T-helper 1 cell treated with Interleukin-12 subunit alpha and Interleukin-12 subunit beta and Interleukin-4 antibody, amounts not matched to agents 30 μg/mL and 1 μg/mL, for 36 hours (primary cell): ENCODE measurements at regions not wholly inside any gene's neighbourhood (a gene's known extent, or its start where the extent isn't known, plus 50 kb on each side); places are given as distances from the start of the nearest gene placed in this dataset.

ENCODE experiments used
- H3K27ac Mint-ChIP-seq: one replicate; pipeline ENCODE4 v1.8.0; 2021; ENCODE audit warnings: mild to moderate bottlenecking, mixed read lengths
- H3K27me3 Mint-ChIP-seq: one replicate; pipeline ENCODE4 v1.8.0; 2021; ENCODE audit warnings: low read depth, mixed read lengths
- H3K36me3 Mint-ChIP-seq: one replicate; pipeline ENCODE4 v1.8.0; 2021; ENCODE audit warnings: low read depth, mixed read lengths
- H3K4me1 Mint-ChIP-seq: one replicate; pipeline ENCODE4 v1.8.0; 2021; ENCODE audit warnings: low read depth, mixed read lengths
- H3K4me3 Mint-ChIP-seq: one replicate; pipeline ENCODE4 v1.8.0; 2021; ENCODE audit warnings: mild to moderate bottlenecking, moderate library complexity, mixed read lengths
- H3K9me3 Mint-ChIP-seq: one replicate; pipeline ENCODE4 v1.8.0; 2021; ENCODE audit warnings: mixed read lengths

- Mint-ChIP-seq H3K4me1 (no peaks in the 10 kb centered on the region), H3K27ac (no peak overlapping the region), H3K9me3 (peaks cover 5% of the 10 kb centered on the region), H3K27me3 (peaks cover 5% of the 10 kb centered on the region), H3K4me3 (no peak overlapping the region), H3K36me3 (no peaks in the 10 kb centered on the region)
Measured at GRCh38 chr5:71978216-71978615, 129.1 kb upstream of the MAP1B start.

DNA sequence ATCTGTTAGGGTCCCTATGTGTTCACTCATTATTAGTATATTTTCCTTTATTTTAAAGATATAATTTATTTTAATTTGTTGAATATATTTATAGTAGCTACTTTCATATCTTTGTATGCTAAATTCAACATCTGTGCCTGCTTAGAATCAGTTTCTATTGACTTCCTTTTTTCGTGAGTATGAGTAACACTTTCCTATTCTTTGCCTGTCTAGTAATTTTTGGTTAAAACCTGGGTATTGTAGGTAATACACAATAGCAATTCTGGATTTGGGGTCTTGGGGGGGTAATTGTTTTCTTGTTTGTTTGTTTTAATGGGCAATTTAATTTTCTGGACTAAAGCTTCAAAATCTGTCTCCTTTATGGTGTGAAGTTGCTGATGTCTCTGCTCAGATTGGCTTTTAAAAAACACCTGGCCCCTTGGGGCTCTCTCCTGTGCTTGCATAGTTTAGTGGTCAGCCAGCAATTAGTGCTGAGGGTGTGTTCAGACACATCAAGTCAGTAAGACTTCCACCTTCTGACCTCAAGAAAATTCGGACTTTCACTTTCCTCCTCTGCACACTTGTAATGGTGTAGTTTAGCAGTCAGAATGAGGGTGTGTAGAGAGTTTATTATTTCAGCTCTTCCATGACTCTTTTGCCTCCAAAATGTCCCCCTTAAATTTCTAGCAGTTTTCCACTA is 124.4 kb upstream of the MAP1B start:
- H3K4me3 Mint-ChIP-seq = no peak overlapping the region
- H3K9me3 Mint-ChIP-seq = peaks cover 8% of the 10 kb centered on the region
- no peaks in the 10 kb centered on the region for H3K36me3 Mint-ChIP-seq
- H3K4me1 Mint-ChIP-seq = no peaks in the 10 kb centered on the region
- H3K27me3 Mint-ChIP-seq = no peaks in the 10 kb centered on the region
- no peak overlapping the region for H3K27ac Mint-ChIP-seq

GRCh38 chr5:71986101-71986500 is 121.2 kb upstream of the MAP1B start:
- Mint-ChIP-seq H3K27ac (no peak overlapping the region), H3K27me3 (peaks cover 4% of the 10 kb centered on the region), H3K9me3 (peaks cover 8% of the 10 kb centered on the region), H3K4me3 (no peak overlapping the region), H3K4me1 (no peaks in the 10 kb centered on the region), H3K36me3 (no peaks in the 10 kb centered on the region)

- Mint-ChIP-seq H3K27ac (no peak overlapping the region), H3K4me1 (no peaks in the 10 kb centered on the region), H3K36me3 (no peaks in the 10 kb centered on the region), H3K27me3 (peaks cover 4% of the 10 kb centered on the region), H3K9me3 (no peaks in the 10 kb centered on the region), H3K4me3 (no peak overlapping the region)
Measured at GRCh38 chr5:71988808-71989207, 118.5 kb upstream of the MAP1B start.

- Mint-ChIP-seq H3K27ac (no peak overlapping the region), H3K4me1 (no peaks in the 10 kb centered on the region), H3K9me3 (no peaks in the 10 kb centered on the region), H3K36me3 (no peaks in the 10 kb centered on the region), H3K4me3 (no peak overlapping the region), H3K27me3 (peaks cover 4% of the 10 kb centered on the region)
Measured at GRCh38 chr5:71993600-71993999, 113.7 kb upstream of the MAP1B start.

DNA sequence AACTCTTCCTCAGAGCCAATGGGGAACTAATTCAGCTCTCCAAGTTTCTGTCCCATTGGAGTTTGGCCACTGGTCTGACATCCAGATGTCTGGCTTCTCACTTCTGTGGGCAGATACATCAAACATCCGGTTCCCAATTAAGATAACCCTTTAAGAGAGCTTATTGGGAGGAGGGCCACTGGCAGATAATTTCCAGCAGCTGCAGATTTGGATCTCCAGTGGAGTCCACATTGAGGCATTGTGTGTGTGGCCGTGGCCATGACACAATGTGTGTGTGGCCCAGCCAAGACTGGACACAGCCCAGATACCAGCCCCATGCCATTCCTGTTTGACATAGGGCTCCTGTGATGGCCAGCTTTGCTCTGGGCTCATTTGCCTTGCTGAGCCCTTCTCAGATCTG is 110.5 kb upstream of the MAP1B start:
- Mint-ChIP-seq H3K9me3 (no peaks in the 10 kb centered on the region), H3K4me1 (no peaks in the 10 kb centered on the region), H3K27ac (no peak overlapping the region), H3K36me3 (no peaks in the 10 kb centered on the region), H3K4me3 (no peak overlapping the region), H3K27me3 (no peaks in the 10 kb centered on the region)

GRCh38 chr5:71998746-71999145 is 108.5 kb upstream of the MAP1B start:
- no peaks in the 10 kb centered on the region for H3K36me3 Mint-ChIP-seq
- H3K9me3 Mint-ChIP-seq = no peaks in the 10 kb centered on the region
- H3K27ac Mint-ChIP-seq = no peak overlapping the region
- no peak overlapping the region for H3K4me3 Mint-ChIP-seq
- H3K27me3 Mint-ChIP-seq = no peaks in the 10 kb centered on the region
- no peaks in the 10 kb centered on the region for H3K4me1 Mint-ChIP-seq

GRCh38 chr5:72000707-72001106 is 106.6 kb upstream of the MAP1B start:
- H3K27me3 Mint-ChIP-seq = no peaks in the 10 kb centered on the region
- no peaks in the 10 kb centered on the region for H3K9me3 Mint-ChIP-seq
- no peak overlapping the region for H3K27ac Mint-ChIP-seq
- no peak overlapping the region for H3K4me3 Mint-ChIP-seq
- H3K4me1 Mint-ChIP-seq = no peaks in the 10 kb centered on the region
- no peaks in the 10 kb centered on the region for H3K36me3 Mint-ChIP-seq

GRCh38 chr5:72005671-72006070 is 101.6 kb upstream of the MAP1B start:
- Mint-ChIP-seq H3K27me3 (peaks cover 3% of the 10 kb centered on the region), H3K9me3 (no peaks in the 10 kb centered on the region)

DNA sequence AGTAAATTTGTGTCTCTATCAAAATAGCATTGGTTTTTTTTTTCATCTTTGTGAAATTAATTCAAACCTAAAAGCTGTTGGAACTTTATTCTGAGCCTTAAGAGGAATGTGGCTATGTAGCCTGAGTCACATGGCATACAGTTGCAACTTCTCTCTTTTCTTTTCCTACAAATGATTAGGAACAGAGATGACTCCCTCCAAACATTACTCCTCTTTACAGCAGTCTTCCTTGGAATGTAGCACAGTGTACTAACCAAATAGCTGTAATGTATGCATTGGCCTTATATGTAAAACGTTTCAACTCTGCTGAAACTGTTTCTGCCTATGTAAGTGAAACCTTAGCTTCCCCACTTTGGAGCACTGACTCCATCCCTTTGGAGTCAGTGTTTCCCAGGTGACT is 100.9 kb upstream of the MAP1B start:
- H3K27me3 Mint-ChIP-seq = peaks cover 7% of the 10 kb centered on the region

More at GRCh38 chr5:72005671-72006070, 101.6 kb upstream of the MAP1B start:
- Mint-ChIP-seq H3K4me3 (no peak overlapping the region), H3K36me3 (no peaks in the 10 kb centered on the region), H3K27ac (no peak overlapping the region), H3K4me1 (no peaks in the 10 kb centered on the region)

DNA sequence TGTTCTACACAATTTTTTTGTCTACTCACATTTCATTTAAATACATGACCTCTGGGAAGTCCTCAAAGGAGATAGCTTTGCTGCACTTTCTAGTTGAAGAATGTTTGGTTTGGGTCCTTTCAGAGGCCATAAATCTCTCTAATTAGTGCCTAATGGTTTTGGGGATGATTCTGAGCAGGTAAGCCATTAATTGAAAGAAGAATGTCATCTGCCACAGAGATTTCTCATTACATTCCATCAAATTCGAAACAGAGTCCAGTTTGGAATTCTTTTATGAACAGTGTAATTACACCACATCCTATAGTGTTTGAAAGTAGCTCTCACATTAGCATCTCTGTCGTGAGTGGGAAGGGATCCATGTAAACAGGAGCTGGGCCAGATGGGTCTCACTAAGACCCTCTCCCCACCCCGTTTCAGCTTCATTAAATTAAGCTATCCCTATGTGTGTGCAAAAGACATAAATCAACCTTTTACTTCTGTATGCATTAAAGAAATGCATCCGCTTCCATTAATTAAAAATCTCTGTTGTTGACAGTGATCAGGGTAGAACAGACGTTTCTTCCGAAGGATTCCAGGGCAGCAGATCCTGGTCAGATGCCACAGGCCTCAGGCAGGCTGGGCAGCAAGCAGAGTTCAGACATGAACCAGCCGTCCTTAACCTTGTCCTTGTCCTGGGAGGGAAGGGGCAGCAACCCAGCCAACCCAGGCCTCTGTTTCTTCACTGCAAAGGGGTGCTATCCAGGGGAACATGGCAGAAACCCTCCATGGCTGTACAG is 99.8 kb upstream of the MAP1B start:
- Mint-ChIP-seq H3K27me3 (peaks cover 8% of the 10 kb centered on the region), H3K36me3 (no peaks in the 10 kb centered on the region), H3K9me3 (no peaks in the 10 kb centered on the region), H3K27ac (no peak overlapping the region), H3K4me1 (no peaks in the 10 kb centered on the region), H3K4me3 (no peak overlapping the region)

More for the DNA sequence above, 100.9 kb upstream of the MAP1B start:
- Mint-ChIP-seq H3K9me3 (no peaks in the 10 kb centered on the region), H3K27ac (no peak overlapping the region), H3K36me3 (no peaks in the 10 kb centered on the region), H3K4me3 (no peak overlapping the region), H3K4me1 (no peaks in the 10 kb centered on the region)

DNA sequence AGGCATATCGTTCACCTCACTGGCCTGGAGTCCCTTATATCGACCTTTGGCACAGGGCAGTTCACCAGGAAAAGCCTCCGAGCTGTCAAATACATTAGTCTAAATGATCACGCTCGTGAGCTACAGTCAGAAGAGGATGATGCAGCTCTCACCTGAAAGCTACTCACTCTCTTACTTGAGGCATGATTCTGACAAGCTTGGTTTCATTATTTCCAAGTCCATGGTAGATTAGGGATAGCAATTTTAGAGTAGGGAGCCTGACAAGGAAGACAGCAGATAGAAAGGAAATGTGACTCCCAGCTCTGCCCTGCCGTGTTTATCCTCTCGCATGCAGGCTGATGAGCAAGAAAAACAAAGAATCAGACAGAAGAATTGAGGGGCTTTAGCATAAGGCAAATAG is 98.0 kb upstream of the MAP1B start:
- Mint-ChIP-seq H3K4me1 (no peaks in the 10 kb centered on the region), H3K27ac (no peak overlapping the region), H3K36me3 (no peaks in the 10 kb centered on the region), H3K4me3 (no peak overlapping the region), H3K9me3 (no peaks in the 10 kb centered on the region), H3K27me3 (peaks cover 15% of the 10 kb centered on the region)

- Mint-ChIP-seq H3K27me3 (peaks cover 15% of the 10 kb centered on the region), H3K36me3 (no peaks in the 10 kb centered on the region)
Measured at GRCh38 chr5:72010430-72010829, 96.8 kb upstream of the MAP1B start.

GRCh38 chr5:72012906-72013305 is 94.4 kb upstream of the MAP1B start:
- Mint-ChIP-seq H3K27ac (no peak overlapping the region), H3K9me3 (no peaks in the 10 kb centered on the region), H3K4me1 (no peaks in the 10 kb centered on the region), H3K36me3 (no peaks in the 10 kb centered on the region), H3K4me3 (no peak overlapping the region), H3K27me3 (peaks cover 12% of the 10 kb centered on the region)

More at GRCh38 chr5:72010430-72010829, 96.8 kb upstream of the MAP1B start:
- Mint-ChIP-seq H3K27ac (no peak overlapping the region), H3K4me1 (no peaks in the 10 kb centered on the region), H3K4me3 (no peak overlapping the region), H3K9me3 (no peaks in the 10 kb centered on the region)
